HG03066 (cell line): ENCODE measurements at regions not wholly inside any gene's neighbourhood (a gene's known extent, or its start where the extent isn't known, plus 50 kb on each side); places are given as distances from the start of the nearest gene placed in this dataset.
"Not testable (repeated sequence)": the region's sequence is repeated elsewhere in the genome, so short reads cannot be mapped to it uniquely, and the experiment has no call there.

Experiments used
- ATAC-seq: cut with Tn5 transposase; IDR thresholded peaks from one replicate; pipeline ENCODE4 v1.9.1; 2021; ENCODE audit warnings: low read depth; ENCODE audit not compliant: unreplicated experiment

DNA sequence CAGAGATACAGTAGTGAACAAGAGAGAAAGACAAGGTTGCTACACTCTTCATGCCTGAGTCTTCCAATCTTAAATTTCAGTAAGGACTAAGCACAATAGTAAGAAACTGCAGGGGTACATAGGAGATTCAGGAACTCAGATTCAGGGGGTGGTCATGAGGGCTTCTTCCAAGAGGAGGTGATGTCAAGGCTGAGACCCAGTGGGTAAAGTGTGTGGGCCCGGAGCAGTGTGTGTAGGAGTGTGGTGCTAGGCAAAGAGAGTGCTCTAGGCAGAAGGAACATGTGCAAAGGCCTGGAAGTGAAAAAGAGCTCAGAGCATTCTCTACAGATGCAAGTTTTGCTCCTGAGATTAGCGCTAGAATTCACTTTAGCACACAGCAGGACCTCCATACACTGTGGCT, 102.9 kb upstream of the SPATA12 start:
- no peak for ATAC-seq

DNA sequence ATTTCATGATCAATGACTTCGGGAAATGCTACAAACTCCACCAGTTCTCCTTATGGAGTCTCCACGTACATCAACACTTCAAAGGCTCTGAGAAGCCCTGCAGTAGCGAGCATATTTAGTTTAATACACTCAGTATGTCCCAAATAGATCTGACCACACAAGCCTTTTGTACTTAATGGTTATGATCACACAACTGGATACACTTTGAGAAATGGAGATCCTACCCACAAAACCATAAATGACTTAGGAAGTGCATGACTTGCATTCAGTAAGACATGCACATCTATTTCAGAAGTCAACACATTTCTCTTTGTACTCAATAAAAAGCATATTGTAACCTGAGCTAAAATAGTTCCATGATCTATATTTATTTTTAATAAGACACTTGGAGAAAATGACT, 103.6 kb upstream of the SPATA12 start:
- ATAC-seq: no peak

DNA sequence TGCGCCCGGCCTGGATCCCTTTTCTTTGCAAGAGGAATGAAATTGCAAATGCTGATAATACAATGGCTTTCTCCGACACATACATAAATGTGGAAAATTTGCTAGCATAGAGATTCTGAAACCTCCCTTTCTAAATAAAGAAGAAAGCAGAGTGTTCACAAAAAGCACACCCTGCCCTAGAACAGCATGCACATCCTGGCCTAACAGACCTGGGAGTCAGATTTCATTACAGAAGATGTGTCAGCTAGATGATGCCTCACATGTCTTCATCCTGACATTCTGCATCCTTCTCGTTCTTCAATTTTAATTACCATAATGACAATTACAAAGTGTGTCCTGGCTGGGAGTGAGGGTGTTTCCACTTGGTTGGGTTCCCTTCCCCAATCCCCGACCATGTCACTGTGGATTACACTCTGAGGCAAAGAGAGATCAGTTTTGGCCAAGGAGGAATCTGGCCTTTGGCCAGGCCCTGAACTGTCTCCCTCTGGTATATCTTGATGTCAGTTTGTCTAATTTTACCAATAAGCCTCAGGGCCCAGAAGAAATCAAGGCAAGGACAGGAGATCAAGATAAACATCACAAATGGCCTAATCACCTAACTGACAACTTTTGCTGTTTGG, 104.9 kb upstream of the SPATA12 start:
- ATAC-seq: no peak

DNA sequence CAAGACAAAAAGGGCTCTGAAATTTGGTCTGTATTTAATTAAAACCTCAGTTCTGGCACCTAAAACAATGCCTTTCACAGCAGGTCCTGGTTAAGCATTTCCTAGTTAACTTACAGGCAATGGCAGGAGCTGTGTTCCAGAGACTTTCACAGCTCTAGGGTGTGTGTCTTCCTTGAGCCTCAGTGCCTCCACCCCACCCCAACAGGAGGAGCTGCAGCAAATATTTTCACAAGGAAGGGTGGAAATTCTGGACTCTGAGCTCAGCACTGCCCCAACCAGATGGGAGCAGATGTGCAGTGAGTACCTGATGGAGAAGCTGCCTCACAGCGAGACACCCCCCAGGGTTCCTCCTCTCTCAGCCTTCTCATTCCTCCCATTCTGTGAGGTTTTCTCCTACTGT, 106.3 kb upstream of the SPATA12 start:
- ATAC-seq: no peak

DNA sequence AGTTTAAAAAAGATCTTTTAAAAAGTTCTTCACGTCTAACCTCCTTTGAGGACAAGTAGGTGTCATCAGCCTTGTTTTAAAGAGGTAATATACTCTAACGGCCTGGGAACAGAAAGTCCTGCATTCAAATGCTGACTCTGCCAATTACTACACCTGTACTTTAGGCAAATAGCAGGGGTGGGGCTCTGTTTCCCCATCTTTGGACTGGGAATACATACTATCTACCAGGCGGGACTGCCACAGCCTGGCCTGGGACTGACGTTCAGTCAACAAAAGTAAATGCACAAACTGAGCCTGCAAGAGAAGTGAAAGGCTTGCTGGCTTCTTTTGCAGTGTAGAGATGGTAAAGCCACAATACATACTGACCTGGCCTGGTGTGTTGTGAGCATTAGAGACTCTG, 107.6 kb upstream of the SPATA12 start:
- no peak for ATAC-seq

DNA sequence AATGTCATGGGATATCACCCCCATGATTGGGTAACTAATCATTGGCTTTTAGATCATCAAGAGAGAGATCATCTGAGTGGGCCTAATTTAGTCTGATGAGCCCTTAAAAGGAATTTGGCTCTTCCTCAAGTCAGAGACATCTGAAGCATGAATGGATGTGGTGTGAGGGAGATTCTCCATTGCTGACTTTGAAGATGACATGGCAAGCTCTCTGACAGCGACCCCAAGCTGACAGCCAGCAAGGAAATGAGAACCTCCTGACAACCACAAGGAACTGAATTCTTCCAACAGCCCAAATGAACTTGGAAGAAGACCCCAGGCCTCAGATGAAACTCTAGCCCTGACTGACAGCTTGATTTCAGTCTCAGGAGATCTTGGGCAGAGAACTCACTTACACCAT, 108.4 kb upstream of the SPATA12 start:
- ATAC-seq: no peak

DNA sequence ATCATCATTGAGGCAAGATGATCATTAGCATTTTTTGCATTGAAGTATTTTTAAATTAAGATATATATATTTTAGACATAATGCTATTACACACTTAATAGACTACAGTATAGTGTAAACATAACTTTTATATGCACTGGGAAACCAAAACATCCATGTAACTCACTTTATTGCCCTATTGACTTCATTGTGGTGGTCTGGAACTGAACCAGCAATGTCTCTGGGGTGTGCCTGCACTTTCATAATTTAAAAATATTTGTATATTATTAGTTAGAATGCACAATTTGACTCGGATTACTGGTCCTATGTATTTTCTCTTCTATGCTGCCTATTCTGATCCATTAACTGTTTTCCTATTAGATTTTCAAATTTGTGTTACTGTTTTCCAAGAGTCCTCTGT, 109.1 kb upstream of the SPATA12 start:
- ATAC-seq: no peak

DNA sequence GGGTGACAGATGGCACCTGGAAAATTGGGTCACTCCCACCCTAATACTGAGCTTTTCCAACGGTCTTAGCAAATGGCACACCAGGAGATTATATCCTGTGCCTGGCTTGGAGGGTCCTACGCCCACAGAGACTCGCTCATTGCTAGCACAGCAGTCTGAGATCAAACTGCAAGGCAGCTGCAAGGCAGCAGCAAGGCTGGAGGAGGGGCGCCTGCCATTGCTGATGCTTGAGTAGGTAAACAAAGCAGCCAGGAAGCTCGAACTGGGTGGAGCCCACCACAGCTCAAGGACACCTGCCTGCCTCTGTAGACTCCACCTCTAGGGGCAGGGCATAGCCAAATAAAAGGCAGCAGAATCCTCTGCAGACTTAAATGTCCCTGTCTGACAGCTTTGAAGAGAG, 115.1 kb upstream of the SPATA12 start:
- not testable (repeated sequence) for ATAC-seq

DNA sequence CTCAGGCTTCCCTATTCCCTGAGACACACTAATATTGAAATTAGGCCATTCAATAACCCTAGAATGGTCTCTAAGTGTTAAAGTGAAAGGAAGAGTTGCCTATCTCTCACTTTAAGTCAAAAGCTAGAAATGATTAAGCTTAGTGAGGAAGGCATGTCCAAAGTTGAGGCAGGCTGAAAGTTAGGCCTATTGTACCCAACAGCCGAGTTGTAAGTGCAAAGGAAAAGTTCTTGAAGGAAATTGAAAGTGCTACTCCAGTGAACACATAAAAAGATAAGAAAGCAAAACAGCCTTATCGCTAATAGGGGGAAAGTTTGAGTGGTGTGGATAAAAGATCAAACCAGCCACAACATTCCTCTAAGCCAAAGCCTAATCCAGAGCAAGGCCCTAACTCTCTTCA, 117.9 kb upstream of the SPATA12 start:
- ATAC-seq: no peak

DNA sequence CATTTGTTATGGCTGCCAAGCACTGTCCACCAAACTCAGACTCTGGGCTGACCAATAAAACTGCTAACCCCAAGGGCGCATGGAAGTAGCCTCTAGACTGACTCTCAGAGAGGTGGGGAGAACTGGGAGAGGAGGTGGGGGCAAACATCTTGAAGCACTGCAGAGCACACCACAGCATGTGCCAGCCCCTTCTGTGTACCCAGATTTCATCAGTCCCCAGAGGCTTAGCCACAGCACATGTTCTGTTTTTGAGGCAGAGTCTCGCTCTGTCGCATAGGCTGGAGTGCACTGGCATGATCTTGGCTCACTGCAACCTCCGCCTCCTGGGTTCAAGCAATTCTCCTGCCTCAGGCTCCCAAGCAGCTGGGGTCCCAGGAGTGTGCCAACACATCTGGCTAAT, 119.5 kb upstream of the SPATA12 start:
- no peak for ATAC-seq

DNA sequence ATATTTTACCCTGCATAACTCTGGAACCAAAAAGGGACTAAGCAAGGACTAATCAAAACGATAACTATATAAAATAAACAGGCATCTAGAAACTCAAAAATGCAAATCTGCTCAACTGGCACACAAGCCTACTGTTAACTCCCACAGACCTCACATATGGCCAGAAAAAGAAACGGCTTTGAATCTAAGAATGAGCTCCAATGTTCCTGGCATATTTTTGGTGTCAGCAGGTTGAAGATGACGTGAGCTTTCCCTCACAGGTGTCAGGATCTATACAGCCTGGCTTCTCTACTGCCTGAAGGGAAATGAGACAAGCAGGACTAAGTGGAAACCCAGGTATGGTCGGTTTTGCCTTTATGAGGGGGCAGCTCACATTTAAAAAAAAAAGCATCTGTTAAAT, 120.1 kb upstream of the SPATA12 start:
- ATAC-seq: no peak

DNA sequence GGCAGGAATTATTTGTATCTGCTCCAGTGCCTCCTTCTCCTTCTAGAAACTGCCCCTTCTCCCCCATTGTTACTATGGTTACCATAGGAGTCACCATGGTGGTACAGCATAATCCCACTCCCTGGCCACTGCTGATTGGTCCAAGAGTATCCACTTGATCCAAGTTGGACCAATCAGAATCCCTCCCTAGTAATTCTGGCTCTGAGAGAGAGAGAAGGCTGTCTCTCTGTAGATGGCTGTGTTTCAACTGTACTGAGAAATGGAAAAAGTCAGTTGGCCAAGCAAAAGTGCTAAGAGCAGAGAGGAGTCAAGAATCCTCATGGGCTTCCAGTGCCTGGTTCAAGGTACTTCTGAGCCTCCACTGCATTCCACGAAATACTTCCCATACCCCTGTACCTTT, 120.6 kb upstream of the SPATA12 start:
- no peak for ATAC-seq

DNA sequence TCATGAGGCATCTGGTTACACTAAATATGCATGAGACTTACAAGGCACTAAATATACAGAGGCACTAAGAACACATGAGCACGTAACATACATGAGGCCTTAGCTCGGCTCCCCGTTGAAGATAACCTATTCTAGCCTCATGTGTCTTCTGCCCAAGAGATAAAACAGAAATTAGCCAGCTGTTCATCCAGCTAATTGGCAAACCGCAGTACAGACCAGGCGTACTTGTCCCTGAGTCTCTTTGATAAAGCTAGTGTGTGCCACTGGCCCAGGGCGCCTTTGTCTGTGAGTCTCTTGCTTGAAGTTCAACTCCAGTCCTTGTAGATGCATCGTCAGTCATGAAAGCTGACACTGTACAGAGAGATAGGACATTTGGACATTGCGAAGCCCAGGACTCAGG, 121.9 kb upstream of the SPATA12 start:
- ATAC-seq: no peak

DNA sequence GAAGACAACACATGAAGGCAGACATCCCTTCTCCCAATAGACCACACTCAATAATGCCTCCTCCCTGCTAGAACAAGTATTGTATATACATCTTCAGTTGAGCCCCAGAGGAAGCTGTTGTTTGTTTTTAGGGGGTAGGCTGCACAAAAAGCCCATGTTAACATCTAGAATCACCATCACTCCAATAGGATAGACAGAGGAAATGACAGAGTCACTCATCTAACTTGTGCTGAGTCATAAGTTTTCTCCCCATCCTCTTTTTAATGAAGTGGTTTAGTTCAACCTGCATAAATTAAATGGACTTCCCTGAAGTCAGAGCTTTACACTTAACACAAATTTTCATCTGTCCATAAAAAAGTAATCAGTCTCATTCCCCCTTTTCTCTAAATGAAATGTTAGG, 122.9 kb upstream of the SPATA12 start:
- no peak for ATAC-seq

DNA sequence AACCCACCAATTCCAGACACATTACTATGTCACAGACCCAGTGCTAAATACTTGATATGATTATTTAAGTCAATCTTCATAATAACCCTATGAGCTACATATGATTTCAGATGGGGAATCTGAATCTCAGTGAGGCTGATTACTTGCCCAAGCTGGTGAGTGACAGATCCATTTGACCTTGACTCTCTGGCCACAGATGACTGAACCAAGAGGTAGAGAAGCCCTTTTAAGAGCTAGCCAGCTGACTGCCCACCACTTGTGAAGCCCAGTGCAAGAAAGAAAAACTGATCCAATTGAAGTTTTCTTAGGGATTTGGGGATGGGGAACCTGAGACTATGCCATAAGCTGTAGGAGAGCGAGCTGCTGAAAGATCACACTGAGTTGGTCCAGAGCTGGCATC, 124.7 kb upstream of the SPATA12 start:
- ATAC-seq: no peak

DNA sequence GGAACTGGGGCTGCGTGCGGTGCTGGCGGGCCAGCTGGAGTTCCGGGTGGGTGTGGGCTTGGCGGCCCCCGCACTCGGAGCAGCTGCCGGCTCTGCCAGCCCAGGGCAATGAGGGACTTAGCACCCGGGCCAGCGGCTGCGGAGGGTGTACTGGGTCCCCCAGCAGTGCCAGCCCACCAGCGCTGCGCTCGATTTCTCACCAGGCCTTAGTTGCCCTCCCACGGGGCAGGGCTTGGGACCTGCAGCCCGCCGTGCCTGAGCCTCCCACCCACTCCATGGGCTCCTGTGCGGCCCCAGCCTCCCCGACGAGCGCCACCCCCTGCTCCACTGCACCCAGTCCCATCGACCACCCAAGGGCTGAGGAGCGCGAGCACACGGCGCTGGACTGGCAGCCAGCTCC, 126.0 kb upstream of the SPATA12 start:
- not testable (repeated sequence) for ATAC-seq

DNA sequence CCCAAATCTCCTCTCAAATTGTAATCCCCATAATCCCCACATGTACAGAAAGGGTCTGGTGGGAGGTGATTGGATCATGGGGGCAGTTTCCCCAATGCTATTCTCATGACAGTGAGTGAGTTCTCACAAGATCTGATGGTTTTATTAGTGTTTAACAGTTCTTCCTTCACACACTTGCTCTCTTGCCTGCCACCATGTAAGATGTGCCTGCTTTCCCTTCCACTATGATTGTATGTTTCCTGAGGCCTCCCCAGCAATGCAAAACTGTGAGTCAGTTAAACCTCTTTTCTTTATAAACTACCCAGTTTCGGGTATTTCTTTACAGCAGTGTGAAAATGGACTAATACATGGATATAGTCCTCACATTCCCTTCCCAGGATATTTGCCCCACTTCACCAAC, 126.7 kb upstream of the SPATA12 start:
- ATAC-seq: no peak

DNA sequence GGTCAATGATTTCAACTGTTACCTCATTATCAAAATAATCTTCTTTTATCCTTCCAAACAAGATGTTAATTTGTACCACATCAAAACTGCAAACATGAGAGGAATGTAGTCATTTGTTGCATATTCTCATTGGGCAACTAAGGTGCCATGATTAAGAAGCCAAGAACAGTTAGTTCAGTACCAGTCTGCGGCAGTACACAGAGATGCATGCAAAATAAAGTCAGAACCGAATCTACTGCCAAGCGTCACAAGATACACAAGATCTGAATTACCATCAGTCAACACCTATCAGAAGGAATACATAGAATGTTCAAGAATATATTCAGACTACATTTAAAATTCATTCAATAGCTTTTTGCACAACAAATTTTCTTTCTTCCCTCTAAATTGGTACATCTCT, 127.6 kb upstream of the SPATA12 start:
- ATAC-seq: no peak

DNA sequence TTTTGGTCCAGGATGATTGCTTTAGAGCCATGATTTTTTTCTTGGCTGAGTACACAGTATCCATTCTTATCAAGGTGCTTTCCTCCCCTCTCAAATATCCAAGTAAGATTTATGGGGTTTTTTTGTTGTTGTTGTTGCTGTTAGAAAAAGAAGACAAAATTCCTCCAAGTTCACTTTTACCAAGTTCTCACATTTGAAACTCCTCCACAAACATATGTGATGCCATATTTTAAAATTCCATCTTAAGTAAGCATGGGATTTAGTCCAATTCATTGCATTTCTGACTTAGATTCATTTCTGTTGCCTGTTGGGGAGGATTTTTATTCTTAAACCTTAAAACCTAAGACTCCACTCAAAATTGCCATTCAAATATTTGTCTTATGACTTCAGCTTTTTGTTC, 128.6 kb upstream of the SPATA12 start:
- ATAC-seq: no peak

DNA sequence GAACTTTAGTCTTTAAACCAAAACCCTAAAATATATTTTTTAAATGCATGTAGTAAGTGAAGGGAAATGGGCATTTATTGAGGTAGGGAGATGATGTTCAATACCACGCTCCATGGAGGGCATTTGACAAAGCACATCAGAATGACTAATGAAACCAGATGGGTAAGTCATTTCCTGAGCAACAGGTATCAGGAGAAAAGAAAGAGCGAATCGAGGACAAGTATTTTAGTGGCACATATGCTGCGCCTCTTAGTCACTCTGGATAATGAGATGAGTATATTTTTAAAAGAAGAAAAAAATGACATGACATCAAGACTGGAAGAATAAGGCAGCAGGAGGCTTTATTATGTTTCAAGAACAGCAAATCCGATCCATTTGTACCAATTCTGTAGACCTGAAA, 129.0 kb upstream of the ARHGEF3 start:
- ATAC-seq: no peak

DNA sequence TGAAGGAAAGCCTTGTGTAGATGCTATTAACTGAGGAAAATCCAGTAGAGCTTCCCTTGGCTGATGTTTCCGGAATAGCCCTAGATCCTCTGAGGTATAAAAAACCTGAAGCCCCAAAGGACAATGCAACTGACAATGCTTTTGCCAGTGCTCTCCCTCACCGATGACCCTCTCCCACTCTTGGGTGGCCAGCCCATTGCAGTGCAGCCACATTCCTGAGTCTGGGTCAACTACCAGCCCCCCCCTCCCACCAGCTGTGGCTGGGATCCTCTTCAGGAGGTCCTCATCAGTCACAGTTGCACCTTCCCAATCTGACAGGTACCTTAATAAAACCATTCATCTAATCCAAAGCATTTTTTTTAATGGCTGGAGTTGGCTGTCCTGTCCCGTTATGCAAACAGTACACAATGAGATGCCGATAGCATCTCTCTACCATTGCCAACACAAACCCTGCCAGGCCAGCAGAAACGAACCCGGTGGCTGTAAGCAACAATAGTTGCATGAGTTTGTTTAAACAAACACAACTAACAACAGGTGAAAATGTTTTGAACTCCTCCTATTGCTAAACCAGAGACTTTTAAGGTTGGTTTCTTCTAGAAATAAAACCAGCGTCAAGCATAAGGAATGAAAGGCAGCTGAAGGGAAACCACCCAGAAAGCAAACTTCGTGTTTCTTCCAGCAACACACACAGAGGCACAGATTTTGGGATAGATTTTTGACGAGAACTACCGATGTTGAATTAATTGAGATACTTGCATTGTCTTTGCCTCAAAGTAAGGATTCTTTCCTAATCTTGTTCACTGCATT, 128.3 kb upstream of the ARHGEF3 start:
- no peak for ATAC-seq

DNA sequence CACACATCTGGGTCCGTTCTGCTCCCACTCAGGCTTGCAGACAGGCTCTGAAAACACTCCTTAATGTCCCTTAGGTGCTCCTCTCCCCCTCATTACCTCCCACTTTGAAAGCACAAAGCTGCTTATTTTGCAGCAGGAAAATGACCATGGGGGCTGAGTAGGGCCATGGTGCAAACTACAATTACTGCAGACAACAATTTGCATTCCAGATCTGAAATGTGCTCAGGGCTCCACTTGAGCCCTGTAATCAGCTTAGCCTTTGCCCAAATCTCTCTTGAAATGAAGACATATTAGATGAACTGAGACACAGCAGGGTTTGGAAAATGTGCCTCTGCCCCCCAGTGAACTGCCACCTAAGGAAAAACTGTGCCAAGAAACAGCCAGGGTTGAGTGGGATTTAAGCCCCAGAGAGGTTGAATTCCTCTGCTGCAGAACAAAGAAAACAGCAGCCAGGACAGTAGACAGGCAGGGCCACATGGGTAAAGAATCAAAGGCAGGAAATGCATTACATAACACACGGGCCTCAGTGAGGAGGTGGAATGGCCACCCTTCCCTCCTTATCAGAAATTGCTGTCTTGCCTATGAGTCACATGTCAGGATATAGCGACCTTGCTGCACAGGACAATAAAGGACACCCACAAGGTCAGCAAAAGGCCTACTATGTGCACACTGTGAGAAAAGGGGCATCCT, 126.8 kb upstream of the ARHGEF3 start:
- no peak for ATAC-seq
